Ishikawa (cell line): ENCODE measurements at regions not wholly inside any gene's neighbourhood (a gene's known extent, or its start where the extent isn't known, plus 50 kb on each side); places are given as distances from the start of the nearest gene placed in this dataset.

ENCODE experiments used
- CEBPB ChIP-seq: IDR thresholded peaks from 2 replicates; pipeline ENCODE4 v1.6.1; 2012
- EP300 ChIP-seq: IDR thresholded peaks from 2 replicates; pipeline ENCODE4 v1.6.1; 2012; ENCODE audit warnings: borderline replicate concordance
- FOXM1 ChIP-seq: IDR thresholded peaks from 2 replicates; pipeline ENCODE4 v1.6.1; 2012; ENCODE audit warnings: low read depth, borderline replicate concordance
- MAX ChIP-seq: IDR thresholded peaks from 2 replicates; pipeline ENCODE4 v1.6.1; 2012
- RAD21 ChIP-seq: IDR thresholded peaks from 2 replicates; pipeline ENCODE4 v1.6.1; 2012; ENCODE audit warnings: low read depth
- REST ChIP-seq: IDR thresholded peaks from 2 replicates; pipeline ENCODE4 v1.6.1; 2012; ENCODE audit warnings: low read depth, mild to moderate bottlenecking

GRCh38 chr5:172553167-172553566 is 87.9 kb upstream of the NEURL1B start:
- TF ChIP-seq CEBPB (no peak), FOXM1 (no peak), REST (no peak), RAD21 (no peak), EP300 (no peak), MAX (no peak)
